Liver (tissue), 8 donors: ENCODE measurements at regions not wholly inside any gene's neighbourhood (a gene's known extent, or its start where the extent isn't known, plus 50 kb on each side); places are given as distances from the start of the nearest gene placed in this dataset.

Source experiments
- DNase-seq: peaks from one replicate; pipeline ENCODE4 v3.0.0-alpha.2; 2017; ENCODE audit warnings: low spot score
- H3K27ac ChIP-seq, 2 donors: one replicate each; pipeline ENCODE4 v1.7.0; 2013; ENCODE audit warnings: inconsistent platforms in 2 of 2, low read length in 2 of 2, control low read depth in 1 of 2, low read depth in 1 of 2, mild to moderate bottlenecking in 1 of 2
- H3K27me3 ChIP-seq, 4 donors: one replicate each; pipeline versions ENCODE4 v1.6.1 to v1.7.0; 2013; ENCODE audit warnings: low read length in 3 of 4, inconsistent platforms in 1 of 4, mild to moderate bottlenecking in 1 of 4, moderate library complexity in 1 of 4; ENCODE audit not compliant: control insufficient read depth in 4 of 4, insufficient read depth in 4 of 4
- H3K36me3 ChIP-seq, 4 donors: one replicate each; pipeline versions ENCODE4 v1.6.1 to v1.7.0; 2013; ENCODE audit warnings: low read length in 3 of 4, mild to moderate bottlenecking in 3 of 4, low read depth in 1 of 4, moderate library complexity in 1 of 4; ENCODE audit not compliant: control insufficient read depth in 4 of 4, insufficient read depth in 3 of 4
- H3K4me1 ChIP-seq, 4 donors: one replicate each; pipeline versions ENCODE4 v1.6.1 to v1.7.0; 2013; ENCODE audit warnings: low read length in 3 of 4, mild to moderate bottlenecking in 3 of 4, moderate library complexity in 1 of 4; ENCODE audit not compliant: control insufficient read depth in 4 of 4, insufficient read depth in 4 of 4
- H3K4me3 ChIP-seq, 3 donors: one replicate each; pipeline versions ENCODE4 v1.6.1 to v1.7.0; 2013; ENCODE audit warnings: low read length in 3 of 3, control low read depth in 1 of 3, low read depth in 1 of 3, mild to moderate bottlenecking in 1 of 3
- H3K9ac ChIP-seq, 2 donors: one replicate each; pipeline ENCODE4 v1.7.0; 2013; ENCODE audit warnings: low read length in 2 of 2, mild to moderate bottlenecking in 2 of 2, moderate library complexity in 2 of 2, control low read depth in 1 of 2, low read depth in 1 of 2
- H3K9me3 ChIP-seq, 4 donors: one replicate each; pipeline versions ENCODE4 v1.6.1 to v1.7.0; 2013; ENCODE audit warnings: low read length in 3 of 4; ENCODE audit not compliant: control insufficient read depth in 4 of 4
- EGR1 ChIP-seq, 2 donors: IDR thresholded peaks; 2 replicates each; pipeline ENCODE4 v1.6.1; 2016 to 2018; ENCODE audit warnings: antibody characterized with exemption in 2 of 2, low read depth in 2 of 2
- FOXA1 ChIP-seq: IDR thresholded peaks from 2 replicates; pipeline ENCODE4 v1.6.1; 2016; ENCODE audit warnings: antibody characterized with exemption
- FOXA2 ChIP-seq: IDR thresholded peaks from 2 replicates; pipeline ENCODE4 v1.6.1; 2016; ENCODE audit warnings: antibody characterized with exemption
- GABPA ChIP-seq, 2 donors: IDR thresholded peaks in 1 of 2; conservative IDR thresholded peaks in 1 of 2; 2 replicates each; pipeline ENCODE4 v1.6.1; 2016; ENCODE audit warnings: antibody characterized with exemption in 2 of 2, mild to moderate bottlenecking in 1 of 2, moderate library complexity in 1 of 2
- HNF4A ChIP-seq, 2 donors: conservative IDR thresholded peaks; 2 replicates each; pipeline ENCODE4 v1.6.1; 2016; ENCODE audit warnings: antibody characterized with exemption in 2 of 2, mild to moderate bottlenecking in 2 of 2
- HNF4G ChIP-seq: IDR thresholded peaks from 2 replicates; pipeline ENCODE4 v1.6.1; 2016; ENCODE audit warnings: antibody characterized with exemption
- JUND ChIP-seq, 2 donors: IDR thresholded peaks; 2 replicates each; pipeline ENCODE4 v1.6.1; 2016; ENCODE audit warnings: antibody characterized with exemption in 2 of 2
- NR2F2 ChIP-seq: IDR thresholded peaks from 2 replicates; pipeline ENCODE4 v1.6.1; 2016; ENCODE audit warnings: antibody characterized with exemption
- RAD21 ChIP-seq, 2 donors: IDR thresholded peaks; 2 replicates each; pipeline ENCODE4 v1.6.1; 2016; ENCODE audit warnings: antibody characterized with exemption in 2 of 2, mild to moderate bottlenecking in 2 of 2
- RXRA ChIP-seq, 2 donors: IDR thresholded peaks; 2 replicates each; pipeline ENCODE4 v1.6.1; 2017 to 2018; ENCODE audit warnings: antibody characterized with exemption in 2 of 2, mild to moderate bottlenecking in 1 of 2
- SP1 ChIP-seq: IDR thresholded peaks from 2 replicates; pipeline ENCODE4 v1.6.1; 2018; ENCODE audit warnings: antibody characterized with exemption, mild to moderate bottlenecking
- TAF1 ChIP-seq: conservative IDR thresholded peaks from 2 replicates; pipeline ENCODE4 v1.6.1; 2016; ENCODE audit warnings: antibody characterized with exemption, mild to moderate bottlenecking
- YY1 ChIP-seq: IDR thresholded peaks from 2 replicates; pipeline ENCODE4 v1.6.1; 2016; ENCODE audit warnings: antibody characterized with exemption, mild to moderate bottlenecking
- WGBS: extraction: QIAGEN DNeasy Blood & Tissue Kit; methylation state at CpG from one replicate; pipeline ENCODE4 v1.1.7; 2013; 5-methylcytosine and 5-hydroxymethylcytosine counted together
- TF ChIP-seq, protein P1 (sequence below): IDR thresholded peaks from 2 replicates; pipeline ENCODE4 v1.6.1; 2016; ENCODE audit warnings: antibody characterized with exemption
- TF ChIP-seq, protein P2 (sequence below): IDR thresholded peaks from 2 replicates; pipeline ENCODE4 v1.6.1; 2016; ENCODE audit warnings: antibody characterized with exemption
- TF ChIP-seq, protein P3 (sequence below): IDR thresholded peaks from 2 replicates; pipeline ENCODE4 v1.6.1; 2016; ENCODE audit warnings: antibody characterized with exemption
- TF ChIP-seq, protein P4 (sequence below): IDR thresholded peaks from 2 replicates; pipeline ENCODE4 v1.6.1; 2016; ENCODE audit warnings: antibody characterized with exemption, mild to moderate bottlenecking
- TF ChIP-seq, protein P5 (sequence below): fragments of 150-350 bp; IDR thresholded peaks from 2 replicates; pipeline ENCODE4 v1.5.1; 2017; ENCODE audit warnings: improper control_type of control experiment, low read depth, low read length; ENCODE audit not compliant: missing input control
- donor health status: healthy.
- donor health status: healthy.
- donor health status: healthy.
- donor health status: healthy.
- donor health status: healthy.

DNA sequence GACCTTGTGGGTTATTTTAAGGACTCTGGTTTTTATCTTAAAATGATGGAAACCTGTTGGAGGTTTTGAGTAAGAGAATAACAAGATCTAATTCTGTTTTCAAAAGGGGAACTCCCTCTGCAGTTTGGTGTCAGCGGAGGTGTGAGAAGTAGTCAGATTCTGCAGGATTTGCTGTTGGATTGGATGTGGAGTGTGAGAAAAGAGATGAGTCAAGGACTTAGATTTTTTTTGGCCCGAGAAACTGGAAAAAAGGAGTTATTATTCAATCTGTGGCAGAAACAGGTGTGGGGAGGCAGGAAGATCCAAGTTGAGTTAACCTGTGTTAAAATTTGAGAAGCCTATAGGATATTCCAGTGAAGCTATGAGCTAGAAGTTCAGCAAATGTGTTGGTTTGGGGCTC is 337.2 kb upstream of the FANCL start:
- Histone ChIP-seq H3K27me3 (no peaks in the 10 kb centered on the region), H3K4me3 (no peak overlapping the region), H3K9me3 (no peaks in the 10 kb centered on the region), H3K9ac (no peak overlapping the region), H3K36me3 (no peaks in the 10 kb centered on the region), H3K27ac (no peak overlapping the region), H3K4me1 (no peaks in the 10 kb centered on the region)
- WGBS: 95% methylated on average over 2 of the region's 2 CpGs
- no peak for DNase-seq
- no peak for TF ChIP-seq FOXA1
- no peak for TF ChIP-seq RAD21 (IDR thresholded peaks at IDR 0.05)
- TF ChIP-seq EGR1 (IDR thresholded peaks at IDR 0.05; ENCODE audit: low read depth in 2 of 2): no peak
- no peak for TF ChIP-seq HNF4G
- TF ChIP-seq YY1: no peak
- TF ChIP-seq, protein P1, sequence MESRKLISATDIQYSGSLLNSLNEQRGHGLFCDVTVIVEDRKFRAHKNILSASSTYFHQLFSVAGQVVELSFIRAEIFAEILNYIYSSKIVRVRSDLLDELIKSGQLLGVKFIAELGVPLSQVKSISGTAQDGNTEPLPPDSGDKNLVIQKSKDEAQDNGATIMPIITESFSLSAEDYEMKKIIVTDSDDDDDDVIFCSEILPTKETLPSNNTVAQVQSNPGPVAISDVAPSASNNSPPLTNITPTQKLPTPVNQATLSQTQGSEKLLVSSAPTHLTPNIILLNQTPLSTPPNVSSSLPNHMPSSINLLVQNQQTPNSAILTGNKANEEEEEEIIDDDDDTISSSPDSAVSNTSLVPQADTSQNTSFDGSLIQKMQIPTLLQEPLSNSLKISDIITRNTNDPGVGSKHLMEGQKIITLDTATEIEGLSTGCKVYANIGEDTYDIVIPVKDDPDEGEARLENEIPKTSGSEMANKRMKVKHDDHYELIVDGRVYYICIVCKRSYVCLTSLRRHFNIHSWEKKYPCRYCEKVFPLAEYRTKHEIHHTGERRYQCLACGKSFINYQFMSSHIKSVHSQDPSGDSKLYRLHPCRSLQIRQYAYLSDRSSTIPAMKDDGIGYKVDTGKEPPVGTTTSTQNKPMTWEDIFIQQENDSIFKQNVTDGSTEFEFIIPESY: no peak
- TF ChIP-seq, protein P2, sequence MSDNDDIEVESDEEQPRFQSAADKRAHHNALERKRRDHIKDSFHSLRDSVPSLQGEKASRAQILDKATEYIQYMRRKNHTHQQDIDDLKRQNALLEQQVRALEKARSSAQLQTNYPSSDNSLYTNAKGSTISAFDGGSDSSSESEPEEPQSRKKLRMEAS: no peak
- TF ChIP-seq SP1: no peak
- TF ChIP-seq, protein P3, sequence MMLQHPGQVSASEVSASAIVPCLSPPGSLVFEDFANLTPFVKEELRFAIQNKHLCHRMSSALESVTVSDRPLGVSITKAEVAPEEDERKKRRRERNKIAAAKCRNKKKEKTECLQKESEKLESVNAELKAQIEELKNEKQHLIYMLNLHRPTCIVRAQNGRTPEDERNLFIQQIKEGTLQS: no peak
- TF ChIP-seq, protein P4, sequence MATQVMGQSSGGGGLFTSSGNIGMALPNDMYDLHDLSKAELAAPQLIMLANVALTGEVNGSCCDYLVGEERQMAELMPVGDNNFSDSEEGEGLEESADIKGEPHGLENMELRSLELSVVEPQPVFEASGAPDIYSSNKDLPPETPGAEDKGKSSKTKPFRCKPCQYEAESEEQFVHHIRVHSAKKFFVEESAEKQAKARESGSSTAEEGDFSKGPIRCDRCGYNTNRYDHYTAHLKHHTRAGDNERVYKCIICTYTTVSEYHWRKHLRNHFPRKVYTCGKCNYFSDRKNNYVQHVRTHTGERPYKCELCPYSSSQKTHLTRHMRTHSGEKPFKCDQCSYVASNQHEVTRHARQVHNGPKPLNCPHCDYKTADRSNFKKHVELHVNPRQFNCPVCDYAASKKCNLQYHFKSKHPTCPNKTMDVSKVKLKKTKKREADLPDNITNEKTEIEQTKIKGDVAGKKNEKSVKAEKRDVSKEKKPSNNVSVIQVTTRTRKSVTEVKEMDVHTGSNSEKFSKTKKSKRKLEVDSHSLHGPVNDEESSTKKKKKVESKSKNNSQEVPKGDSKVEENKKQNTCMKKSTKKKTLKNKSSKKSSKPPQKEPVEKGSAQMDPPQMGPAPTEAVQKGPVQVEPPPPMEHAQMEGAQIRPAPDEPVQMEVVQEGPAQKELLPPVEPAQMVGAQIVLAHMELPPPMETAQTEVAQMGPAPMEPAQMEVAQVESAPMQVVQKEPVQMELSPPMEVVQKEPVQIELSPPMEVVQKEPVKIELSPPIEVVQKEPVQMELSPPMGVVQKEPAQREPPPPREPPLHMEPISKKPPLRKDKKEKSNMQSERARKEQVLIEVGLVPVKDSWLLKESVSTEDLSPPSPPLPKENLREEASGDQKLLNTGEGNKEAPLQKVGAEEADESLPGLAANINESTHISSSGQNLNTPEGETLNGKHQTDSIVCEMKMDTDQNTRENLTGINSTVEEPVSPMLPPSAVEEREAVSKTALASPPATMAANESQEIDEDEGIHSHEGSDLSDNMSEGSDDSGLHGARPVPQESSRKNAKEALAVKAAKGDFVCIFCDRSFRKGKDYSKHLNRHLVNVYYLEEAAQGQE: no peak
- TF ChIP-seq HNF4A (conservative IDR thresholded peaks at IDR 0.05): no peak
- no peak for TF ChIP-seq TAF1
- TF ChIP-seq RXRA (IDR thresholded peaks at IDR 0.05): no peak
- no peak for TF ChIP-seq JUND (IDR thresholded peaks at IDR 0.05)
- TF ChIP-seq, protein P5, sequence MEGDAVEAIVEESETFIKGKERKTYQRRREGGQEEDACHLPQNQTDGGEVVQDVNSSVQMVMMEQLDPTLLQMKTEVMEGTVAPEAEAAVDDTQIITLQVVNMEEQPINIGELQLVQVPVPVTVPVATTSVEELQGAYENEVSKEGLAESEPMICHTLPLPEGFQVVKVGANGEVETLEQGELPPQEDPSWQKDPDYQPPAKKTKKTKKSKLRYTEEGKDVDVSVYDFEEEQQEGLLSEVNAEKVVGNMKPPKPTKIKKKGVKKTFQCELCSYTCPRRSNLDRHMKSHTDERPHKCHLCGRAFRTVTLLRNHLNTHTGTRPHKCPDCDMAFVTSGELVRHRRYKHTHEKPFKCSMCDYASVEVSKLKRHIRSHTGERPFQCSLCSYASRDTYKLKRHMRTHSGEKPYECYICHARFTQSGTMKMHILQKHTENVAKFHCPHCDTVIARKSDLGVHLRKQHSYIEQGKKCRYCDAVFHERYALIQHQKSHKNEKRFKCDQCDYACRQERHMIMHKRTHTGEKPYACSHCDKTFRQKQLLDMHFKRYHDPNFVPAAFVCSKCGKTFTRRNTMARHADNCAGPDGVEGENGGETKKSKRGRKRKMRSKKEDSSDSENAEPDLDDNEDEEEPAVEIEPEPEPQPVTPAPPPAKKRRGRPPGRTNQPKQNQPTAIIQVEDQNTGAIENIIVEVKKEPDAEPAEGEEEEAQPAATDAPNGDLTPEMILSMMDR: no peak
- TF ChIP-seq FOXA2: no peak
- no peak for TF ChIP-seq NR2F2
- TF ChIP-seq GABPA (IDR thresholded peaks at IDR 0.05 in 1 of 2, conservative IDR thresholded peaks at IDR 0.05 in 1 of 2): no peak
